Activated CD4-positive, alpha-beta T cell treated with anti-CD3 and anti-CD28 coated beads, Interleukin-2, amount 10 ng/mL, durations not matched to agents 7 days and 5 days (primary cell): ENCODE measurements at regions not wholly inside any gene's neighbourhood (a gene's known extent, or its start where the extent isn't known, plus 50 kb on each side); places are given as distances from the start of the nearest gene placed in this dataset.

Experiments
- CTCF ChIA-PET: fragments of 350-600 bp; sonication (Branson Sonifier 250); formaldehyde crosslinking; loops from one replicate; lab custom pipeline; 2021; ENCODE audit warnings: antibody characterized with exemption; lab: Charles Lee
- POLR2A ChIA-PET: fragments of 350-600 bp; sonication (Branson Sonifier 250); formaldehyde crosslinking; loops from one replicate; lab custom pipeline; 2021; ENCODE audit warnings: antibody characterized with exemption; lab: Charles Lee
- DNase-seq: peaks from one replicate; pipeline ENCODE4 v3.0.0-alpha.2; 2020
- H3K27ac Mint-ChIP-seq: one replicate; pipeline ENCODE4 v1.8.0; 2021; ENCODE audit warnings: mild to moderate bottlenecking, moderate library complexity, mixed read lengths
- H3K27me3 Mint-ChIP-seq: one replicate; pipeline ENCODE4 v1.8.0; 2021; ENCODE audit warnings: mixed read lengths
- H3K36me3 Mint-ChIP-seq: one replicate; pipeline ENCODE4 v1.8.0; 2021; ENCODE audit warnings: low read depth, mixed read lengths
- H3K4me1 Mint-ChIP-seq: one replicate; pipeline ENCODE4 v1.8.0; 2021; ENCODE audit warnings: mixed read lengths
- H3K4me3 Mint-ChIP-seq: one replicate; pipeline ENCODE4 v1.8.0; 2021; ENCODE audit warnings: mild to moderate bottlenecking, moderate library complexity, mixed read lengths
- H3K9me3 Mint-ChIP-seq: one replicate; pipeline ENCODE4 v1.8.0; 2021; ENCODE audit warnings: mixed read lengths

- Mint-ChIP-seq H3K27me3 (peaks cover 20% of the 10 kb centered on the region), H3K36me3 (no peaks in the 10 kb centered on the region), H3K4me3 (no peak overlapping the region), H3K27ac (no peak overlapping the region), H3K9me3 (peaks cover 3% of the 10 kb centered on the region), H3K4me1 (peaks cover 4% of the 10 kb centered on the region)
- ChIA-PET POLR2A (no interaction called here), CTCF (no interaction called here)
- no peak for DNase-seq
Measured at GRCh38 chr6:148602136-148602535, 144.7 kb upstream of the UST start.

GRCh38 chr6:148608199-148608951 is 138.5 kb upstream of the UST start:
- ChIA-PET CTCF (interaction anchor here (0.6 kb wide), 1 partner anchor 147 kb away, joined by 3 read pairs; no protein-coding TSS in a partner anchor), POLR2A (no interaction called here)
- Mint-ChIP-seq H3K36me3 (no peaks in the 10 kb centered on the region), H3K4me1 (no peaks in the 10 kb centered on the region), H3K27me3 (peaks cover 14% of the 10 kb centered on the region), H3K9me3 (no peaks in the 10 kb centered on the region), H3K27ac (no peak overlapping the region), H3K4me3 (no peak overlapping the region)
- no peak for DNase-seq

GRCh38 chr6:148611213-148611612 is 135.6 kb upstream of the UST start:
- Mint-ChIP-seq H3K4me3 (no peak overlapping the region), H3K9me3 (no peaks in the 10 kb centered on the region), H3K4me1 (no peaks in the 10 kb centered on the region), H3K36me3 (no peaks in the 10 kb centered on the region), H3K27ac (no peak overlapping the region), H3K27me3 (peaks cover 2% of the 10 kb centered on the region)
- DNase-seq: no peak
- ChIA-PET POLR2A (no interaction called here), CTCF (no interaction called here)

GRCh38 chr6:148612043-148612442 is 134.8 kb upstream of the UST start:
- H3K4me3 Mint-ChIP-seq: no peak overlapping the region
- ChIA-PET CTCF (no interaction called here), POLR2A (no interaction called here)
- no peaks in the 10 kb centered on the region for H3K36me3 Mint-ChIP-seq
- H3K27me3 Mint-ChIP-seq: peaks cover 2% of the 10 kb centered on the region
- no peaks in the 10 kb centered on the region for H3K9me3 Mint-ChIP-seq
- no peak overlapping the region for H3K27ac Mint-ChIP-seq
- H3K4me1 Mint-ChIP-seq: no peaks in the 10 kb centered on the region
- no peak for DNase-seq

GRCh38 chr6:148614602-148615001 is 132.2 kb upstream of the UST start:
- no peaks in the 10 kb centered on the region for H3K9me3 Mint-ChIP-seq
- H3K27me3 Mint-ChIP-seq: peaks cover 3% of the 10 kb centered on the region
- H3K36me3 Mint-ChIP-seq: no peaks in the 10 kb centered on the region
- H3K4me1 Mint-ChIP-seq: no peaks in the 10 kb centered on the region
- no peak for DNase-seq
- no peak overlapping the region for H3K27ac Mint-ChIP-seq
- POLR2A ChIA-PET: no interaction called here
- CTCF ChIA-PET: no interaction called here
- no peak overlapping the region for H3K4me3 Mint-ChIP-seq

GRCh38 chr6:148616841-148617240 is 130.0 kb upstream of the UST start:
- H3K9me3 Mint-ChIP-seq: no peaks in the 10 kb centered on the region
- H3K27ac Mint-ChIP-seq: no peak overlapping the region
- no peak for DNase-seq
- no peaks in the 10 kb centered on the region for H3K4me1 Mint-ChIP-seq
- H3K36me3 Mint-ChIP-seq: no peaks in the 10 kb centered on the region
- CTCF ChIA-PET: no interaction called here
- peaks cover 3% of the 10 kb centered on the region for H3K27me3 Mint-ChIP-seq
- H3K4me3 Mint-ChIP-seq: no peak overlapping the region
- POLR2A ChIA-PET: no interaction called here

GRCh38 chr6:148617530-148617929 is 129.3 kb upstream of the UST start:
- no peak for DNase-seq
- CTCF ChIA-PET: no interaction called here
- Mint-ChIP-seq H3K4me1 (no peaks in the 10 kb centered on the region), H3K27me3 (peaks cover 6% of the 10 kb centered on the region), H3K4me3 (no peak overlapping the region), H3K27ac (no peak overlapping the region), H3K36me3 (no peaks in the 10 kb centered on the region), H3K9me3 (no peaks in the 10 kb centered on the region)
- POLR2A ChIA-PET: no interaction called here

- DNase-seq: no peak
- Mint-ChIP-seq H3K27me3 (peaks cover 6% of the 10 kb centered on the region), H3K9me3 (no peaks in the 10 kb centered on the region), H3K4me3 (no peak overlapping the region), H3K4me1 (no peaks in the 10 kb centered on the region), H3K36me3 (no peaks in the 10 kb centered on the region), H3K27ac (no peak overlapping the region)
- ChIA-PET POLR2A (no interaction called here), CTCF (no interaction called here)
Measured at GRCh38 chr6:148619891-148620290, 126.9 kb upstream of the UST start.

- H3K27ac Mint-ChIP-seq: no peak overlapping the region
- no peak for DNase-seq
- CTCF ChIA-PET: no interaction called here
- H3K36me3 Mint-ChIP-seq: no peaks in the 10 kb centered on the region
- peaks cover 6% of the 10 kb centered on the region for H3K27me3 Mint-ChIP-seq
- POLR2A ChIA-PET: no interaction called here
- H3K4me1 Mint-ChIP-seq: no peaks in the 10 kb centered on the region
- no peaks in the 10 kb centered on the region for H3K9me3 Mint-ChIP-seq
- H3K4me3 Mint-ChIP-seq: no peak overlapping the region
Measured at GRCh38 chr6:148620579-148621298, 126.1 kb upstream of the UST start.

- Mint-ChIP-seq H3K4me3 (no peak overlapping the region), H3K9me3 (no peaks in the 10 kb centered on the region), H3K36me3 (no peaks in the 10 kb centered on the region), H3K4me1 (no peaks in the 10 kb centered on the region), H3K27me3 (peaks cover 6% of the 10 kb centered on the region), H3K27ac (no peak overlapping the region)
- no peak for DNase-seq
- POLR2A ChIA-PET: no interaction called here
- CTCF ChIA-PET: no interaction called here
Measured at GRCh38 chr6:148625609-148626008, 121.2 kb upstream of the UST start.

- POLR2A ChIA-PET: no interaction called here
Measured at GRCh38 chr6:148628251-148628650, 118.6 kb upstream of the UST start.

GRCh38 chr6:148629181-148629580 is 117.6 kb upstream of the UST start:
- Mint-ChIP-seq H3K4me3 (no peak overlapping the region), H3K9me3 (no peaks in the 10 kb centered on the region), H3K4me1 (no peaks in the 10 kb centered on the region), H3K27me3 (peaks cover 3% of the 10 kb centered on the region), H3K27ac (no peak overlapping the region), H3K36me3 (no peaks in the 10 kb centered on the region)
- POLR2A ChIA-PET: no interaction called here
- CTCF ChIA-PET: no interaction called here
- DNase-seq: no peak

More at GRCh38 chr6:148628251-148628650, 118.6 kb upstream of the UST start:
- H3K27ac Mint-ChIP-seq: no peak overlapping the region
- DNase-seq: no peak
- H3K4me3 Mint-ChIP-seq: no peak overlapping the region
- CTCF ChIA-PET: no interaction called here
- H3K36me3 Mint-ChIP-seq: no peaks in the 10 kb centered on the region
- H3K9me3 Mint-ChIP-seq: no peaks in the 10 kb centered on the region
- peaks cover 3% of the 10 kb centered on the region for H3K27me3 Mint-ChIP-seq
- H3K4me1 Mint-ChIP-seq: no peaks in the 10 kb centered on the region

- Mint-ChIP-seq H3K27me3 (peaks cover 3% of the 10 kb centered on the region), H3K4me1 (no peaks in the 10 kb centered on the region), H3K27ac (no peak overlapping the region), H3K4me3 (no peak overlapping the region), H3K9me3 (no peaks in the 10 kb centered on the region), H3K36me3 (no peaks in the 10 kb centered on the region)
- DNase-seq: no peak
- CTCF ChIA-PET: interaction anchor here (0.6 kb wide), 1 partner anchor 42 kb away, joined by 4 read pairs; no protein-coding TSS in a partner anchor
- POLR2A ChIA-PET: no interaction called here
Measured at GRCh38 chr6:148629592-148630465, 117.0 kb upstream of the UST start.
